GM12874 (cell line): ENCODE measurements at regions not wholly inside any gene's neighbourhood (a gene's known extent, or its start where the extent isn't known, plus 50 kb on each side); places are given as distances from the start of the nearest gene placed in this dataset.

Experiments used
- CTCF ChIP-seq: IDR thresholded peaks from 2 replicates; pipeline ENCODE4 v1.5.1; 2011; ENCODE audit warnings: low read depth, mild to moderate bottlenecking, control low read depth, low read length, moderate library complexity; ENCODE audit not compliant: insufficient read depth

DNA sequence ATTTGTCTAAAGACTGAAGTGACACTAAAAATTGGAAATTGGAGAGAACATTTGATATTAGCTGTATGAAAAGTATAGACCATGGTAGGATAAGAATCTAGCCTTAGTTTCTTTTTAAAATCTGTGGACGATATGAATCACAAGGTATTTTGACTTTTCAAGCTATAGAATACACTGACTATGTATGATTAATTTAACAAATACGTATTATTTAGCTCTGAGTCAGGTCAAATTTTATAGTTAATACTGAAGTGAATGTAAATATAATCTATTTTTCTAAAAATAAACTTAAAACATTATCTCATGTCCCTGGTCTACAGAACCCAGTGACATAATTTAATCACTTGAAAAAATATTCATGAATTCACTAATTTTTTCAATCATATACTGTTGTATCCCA lies 795.6 kb upstream of the SLITRK1 start:
- TF ChIP-seq CTCF = no peak

DNA sequence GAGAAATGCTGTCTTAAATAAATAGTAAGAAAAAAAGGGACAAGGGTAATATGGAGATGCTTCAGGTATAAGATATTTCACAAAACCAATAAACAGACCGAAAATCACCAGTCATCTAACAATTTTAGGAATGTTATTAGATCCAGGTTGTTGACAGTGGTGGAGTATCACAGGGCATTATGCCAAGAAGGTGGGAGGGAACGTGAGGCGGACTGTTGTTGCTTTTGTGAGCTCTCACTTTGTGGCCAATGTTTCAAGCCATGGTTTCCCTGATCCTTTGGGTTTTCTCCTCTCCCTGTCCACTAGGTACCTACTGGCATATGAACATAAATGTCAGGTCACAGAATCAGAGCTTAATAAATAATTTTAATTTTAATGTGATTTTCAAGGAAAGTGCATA lies 790.3 kb upstream of the SLITRK1 start:
- no peak for TF ChIP-seq CTCF

DNA sequence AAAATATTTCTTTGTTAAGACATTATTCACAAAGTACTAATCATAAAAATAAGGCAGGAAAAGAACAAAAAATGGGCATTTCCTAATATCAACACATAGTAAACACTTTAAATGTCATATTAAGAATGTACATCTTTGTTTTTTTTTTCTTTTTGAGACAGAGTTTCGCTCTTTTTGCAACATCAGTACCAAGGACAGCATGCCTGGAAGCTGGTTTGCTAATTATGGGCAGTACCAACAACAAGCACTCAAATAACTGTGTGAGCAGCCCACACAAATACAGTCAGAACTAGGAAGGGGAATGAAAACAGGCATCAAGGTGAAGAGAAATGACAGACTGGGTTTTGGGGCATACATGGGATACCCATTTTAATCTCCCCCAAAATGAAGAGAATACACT lies 788.0 kb upstream of the SLITRK1 start:
- no peak for TF ChIP-seq CTCF

DNA sequence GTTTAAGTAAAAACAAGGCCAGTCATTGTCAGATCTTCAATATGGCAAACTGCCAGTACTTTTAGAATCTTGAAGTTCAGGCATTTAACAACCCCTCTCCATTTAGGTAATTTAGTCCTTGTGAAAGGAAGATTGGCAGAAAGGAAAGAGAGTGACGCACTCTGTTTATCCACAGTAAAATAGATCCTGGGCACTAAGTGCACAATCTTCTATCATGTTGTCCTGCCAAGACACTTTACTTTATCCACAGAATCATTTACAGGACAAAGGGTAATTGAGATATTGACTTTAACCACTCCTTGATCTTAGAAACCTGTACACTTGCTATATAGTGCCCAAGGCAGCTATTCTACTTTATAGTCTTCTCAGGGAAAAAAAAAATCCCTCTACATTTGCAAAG lies 786.4 kb upstream of the SLITRK1 start:
- TF ChIP-seq CTCF = no peak

GRCh38 chr13:84662491-84662890 lies 780.2 kb upstream of the SLITRK1 start:
- no peak for TF ChIP-seq CTCF

GRCh38 chr13:84661718-84662117 lies 779.4 kb upstream of the SLITRK1 start:
- TF ChIP-seq CTCF = no peak

DNA sequence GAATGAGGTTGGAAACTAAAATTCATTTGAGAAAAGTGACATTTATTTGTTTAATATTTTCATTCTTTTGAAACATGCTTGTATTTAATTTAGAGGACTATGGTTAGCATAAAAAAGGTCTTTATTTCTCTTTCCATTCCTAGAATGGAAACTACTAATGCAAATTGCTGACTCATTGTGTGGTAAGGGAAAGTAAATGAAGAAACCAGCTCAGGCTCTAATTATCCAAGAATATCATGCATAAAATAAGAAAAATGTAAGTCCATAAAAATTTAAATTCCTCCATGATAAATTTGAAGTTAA lies 777.0 kb upstream of the SLITRK1 start:
- no peak for TF ChIP-seq CTCF
